AG08395 (cell line): ENCODE measurements at regions not wholly inside any gene's neighbourhood (a gene's known extent, or its start where the extent isn't known, plus 50 kb on each side); places are given as distances from the start of the nearest gene placed in this dataset.
A peak's percentile ranks its signal among the peaks of the same experiment; 100 is the strongest.
"Not testable (repeated sequence)": the region's sequence is repeated elsewhere in the genome, so short reads cannot be mapped to it uniquely, and the experiment has no call there.

ENCODE experiments used
- DNase-seq: peaks from one replicate; pipeline ENCODE4 v3.0.0; 2012; ENCODE audit warnings: mixed read lengths, low spot score

GRCh38 chr7:9210114-9210513 lies 776.7 kb downstream of the NXPH1 start:
- DNase-seq, result no peak

- no peak for DNase-seq
Observed at GRCh38 chr7:9217204-9217603, 783.8 kb downstream of the NXPH1 start.

GRCh38 chr7:9226500-9226899 lies 793.1 kb downstream of the NXPH1 start:
- peak; percentile 2 for DNase-seq

- DNase-seq, result no peak
Observed at GRCh38 chr7:9231630-9232121, 798.3 kb downstream of the NXPH1 start.

- no peak for DNase-seq
Observed at GRCh38 chr7:9240001-9240400, 806.6 kb downstream of the NXPH1 start.

GRCh38 chr7:9241826-9242225 lies 808.4 kb downstream of the NXPH1 start:
- no peak for DNase-seq

- no peak for DNase-seq
Observed at GRCh38 chr7:9242636-9243035, 809.2 kb downstream of the NXPH1 start.

GRCh38 chr7:9250876-9251275 lies 817.5 kb downstream of the NXPH1 start:
- DNase-seq, result no peak

GRCh38 chr7:9264395-9264794 lies 831.0 kb downstream of the NXPH1 start:
- DNase-seq, result no peak

GRCh38 chr7:9280088-9280487 lies 846.7 kb downstream of the NXPH1 start:
- DNase-seq, result no peak

GRCh38 chr7:9283246-9283645 lies 849.8 kb downstream of the NXPH1 start:
- DNase-seq, result no peak

- DNase-seq, result no peak
Observed at GRCh38 chr7:9302436-9302835, 869.0 kb downstream of the NXPH1 start.

GRCh38 chr7:9307131-9307530 lies 873.7 kb downstream of the NXPH1 start:
- no peak for DNase-seq

- no peak for DNase-seq
Observed at GRCh38 chr7:9324513-9324912, 891.1 kb downstream of the NXPH1 start.

- no peak for DNase-seq
Observed at GRCh38 chr7:9328296-9328695, 894.9 kb downstream of the NXPH1 start.

GRCh38 chr7:9349625-9350024 lies 916.2 kb downstream of the NXPH1 start:
- DNase-seq, result no peak

GRCh38 chr7:9391221-9391620 lies 957.8 kb downstream of the NXPH1 start:
- DNase-seq, result no peak

- DNase-seq, result no peak
Observed at GRCh38 chr7:9391984-9392383, 958.6 kb downstream of the NXPH1 start.

- DNase-seq, result not testable (repeated sequence)
Observed at GRCh38 chr7:9404386-9404785, 971.0 kb downstream of the NXPH1 start.

- DNase-seq, result no peak
Observed at GRCh38 chr7:9407816-9408215, 974.4 kb downstream of the NXPH1 start.

GRCh38 chr7:9453521-9453920 lies 1020.1 kb downstream of the NXPH1 start:
- no peak for DNase-seq

- DNase-seq, result peak; percentile 17
Observed at GRCh38 chr7:9488555-9488954, 1055.1 kb downstream of the NXPH1 start.

- no peak for DNase-seq
Observed at GRCh38 chr7:9498303-9498702, 1064.9 kb downstream of the NXPH1 start.

- no peak for DNase-seq
Observed at GRCh38 chr7:9502269-9502668, 1068.9 kb downstream of the NXPH1 start.

- DNase-seq, result no peak
Observed at GRCh38 chr7:9504678-9505077, 1071.3 kb downstream of the NXPH1 start.
